H1 (cell line): ENCODE measurements at regions not wholly inside any gene's neighbourhood (a gene's known extent, or its start where the extent isn't known, plus 50 kb on each side); places are given as distances from the start of the nearest gene placed in this dataset.

Experiments used
- CTCF ChIA-PET: fragments of 300-600 bp; sonication (Branson Sonifier 250); formaldehyde crosslinking; loops from one replicate; lab custom pipeline; 2021; ENCODE audit not compliant: partially characterized antibody; lab: Charles Lee
- POLR2A ChIA-PET: fragments of 300-600 bp; sonication (Branson Sonifier 250); formaldehyde crosslinking; loops from one replicate; lab custom pipeline; 2021; ENCODE audit warnings: inconsistent platforms; ENCODE audit not compliant: partially characterized antibody; lab: Charles Lee
- DNase-seq, 2 experiments: peaks; one replicate each; pipeline versions ENCODE4 v3.0.0 to v3.0.0-alpha.2; 2010 to 2022; ENCODE audit warnings: low spot score in 2 of 2, low read depth in 1 of 2, mixed read lengths in 1 of 2
- FAIRE-seq: peaks from 2 replicates; lab custom pipeline; 2011; peaks lifted over from hg19 to GRCh38; lab: Jason Lieb, UNC
- H2AFZ ChIP-seq: 2 replicates; pipeline ENCODE4 v1.8.1; 2012; ENCODE audit warnings: low read length, inconsistent platforms
- H2AK5ac ChIP-seq: 2 replicates; pipeline ENCODE4 v1.6.1; 2013; ENCODE audit warnings: low read depth, low read length
- H2BK120ac ChIP-seq: replicated peaks from 2 replicates; pipeline ENCODE3; 2013; ENCODE audit warnings: low read depth, low read length, inconsistent platforms
- H2BK12ac ChIP-seq: 2 replicates; pipeline ENCODE4 v1.6.1; 2013; ENCODE audit warnings: low read depth, low read length
- H2BK15ac ChIP-seq: 2 replicates; pipeline ENCODE4 v1.6.1; 2013; ENCODE audit warnings: low read length
- H2BK20ac ChIP-seq: 2 replicates; pipeline ENCODE4 v1.6.1; 2013; ENCODE audit warnings: low read length
- H2BK5ac ChIP-seq: 2 replicates; pipeline ENCODE4 v1.6.1; 2013; ENCODE audit warnings: low read depth, low read length
- H3K14ac ChIP-seq: 2 replicates; pipeline ENCODE4 v1.6.1; 2013; ENCODE audit warnings: inconsistent platforms; ENCODE audit not compliant: insufficient read length
- H3K18ac ChIP-seq: 2 replicates; pipeline ENCODE4 v1.6.1; 2013; ENCODE audit warnings: low read length; ENCODE audit errors: extremely low read depth
- H3K23ac ChIP-seq: 2 replicates; pipeline ENCODE4 v1.6.1; 2013; ENCODE audit warnings: inconsistent platforms; ENCODE audit not compliant: insufficient read length
- H3K23me2 ChIP-seq: 2 replicates; pipeline ENCODE4 v1.6.1; 2013; ENCODE audit warnings: low read depth, low read length
- H3K27ac ChIP-seq: 2 replicates; pipeline ENCODE4 v1.6.1; 2011; ENCODE audit warnings: low read depth, low read length, inconsistent platforms
- H3K27me3 ChIP-seq, 4 experiments: replicated peaks in 1 of 4; 1 replicate in 1 of 4; 2 replicates in 3 of 4; pipeline versions ENCODE4 v1.6.1 to v1.8.1; 2011 to 2013; ENCODE audit warnings: low read length in 3 of 4, mild to moderate bottlenecking in 3 of 4, inconsistent platforms in 2 of 4, mixed read lengths in 2 of 4, moderate library complexity in 1 of 4; ENCODE audit not compliant: control insufficient read depth in 3 of 4, insufficient read depth in 3 of 4; ENCODE audit errors: extremely low read depth in 1 of 4
- H3K36me3 ChIP-seq, 4 experiments: 2 replicates each; pipeline versions ENCODE4 v1.6.1 to v1.8.1; 2011 to 2013; ENCODE audit warnings: mild to moderate bottlenecking in 4 of 4, low read length in 3 of 4, moderate library complexity in 2 of 4, control low read depth in 1 of 4, inconsistent platforms in 1 of 4; ENCODE audit not compliant: insufficient read depth in 4 of 4, control insufficient read depth in 2 of 4
- H3K4ac ChIP-seq: replicated peaks from 2 replicates; pipeline ENCODE3; 2013; ENCODE audit warnings: low read length, low read depth, mixed read lengths, inconsistent platforms; ENCODE audit not compliant: insufficient read length
- H3K4me1 ChIP-seq, 4 experiments: replicated peaks in 1 of 4; 1 replicate in 1 of 4; 2 replicates in 3 of 4; pipeline versions ENCODE4 v1.6.1 to v1.8.1; 2011 to 2013; ENCODE audit warnings: low read length in 3 of 4, inconsistent platforms in 2 of 4, mixed read lengths in 1 of 4; ENCODE audit not compliant: insufficient read depth in 4 of 4, control insufficient read depth in 3 of 4
- H3K4me2 ChIP-seq, 2 experiments: 2 replicates each; pipeline versions ENCODE4 v1.6.1 to v1.8.1; 2011 to 2013; ENCODE audit warnings: low read depth in 2 of 2, low read length in 2 of 2, control low read depth in 1 of 2, inconsistent platforms in 1 of 2, mild to moderate bottlenecking in 1 of 2; ENCODE audit not compliant: insufficient read depth in 1 of 2
- H3K4me3 ChIP-seq, 4 experiments: fragments of 200-600, 300-600 bp in 1 of 4; sonication (generic), shearing (Covaris generic), sonication (Bioruptor Twin) in 1 of 4; 2 replicates each; pipeline versions ENCODE4 v1.5.1 to v1.8.1; 2011 to 2016; ENCODE audit warnings: low read length in 4 of 4, low read depth in 3 of 4, control low read depth in 2 of 4, inconsistent platforms in 2 of 4, mild to moderate bottlenecking in 2 of 4, mixed read lengths in 1 of 4, moderate library complexity in 1 of 4; ENCODE audit not compliant: insufficient read depth in 2 of 4; ENCODE audit errors: extremely low read depth in 1 of 4
- H3K56ac ChIP-seq: replicated peaks from 2 replicates; pipeline ENCODE3; 2013; ENCODE audit warnings: low read depth, mild to moderate bottlenecking, mixed read lengths, low read length, inconsistent platforms; ENCODE audit not compliant: insufficient read length
- H3K79me1 ChIP-seq: 2 replicates; pipeline ENCODE4 v1.6.1; 2013; ENCODE audit warnings: low read depth, low read length, control low read depth
- H3K79me2 ChIP-seq, 2 experiments: 2 replicates each; pipeline versions ENCODE4 v1.6.1 to v1.8.1; 2012 to 2013; ENCODE audit warnings: low read length in 2 of 2, mild to moderate bottlenecking in 2 of 2, inconsistent platforms in 1 of 2; ENCODE audit not compliant: insufficient read depth in 2 of 2, control insufficient read depth in 1 of 2
- H3K9ac ChIP-seq, 4 experiments: replicated peaks in 1 of 4; 1 replicate in 1 of 4; 2 replicates in 3 of 4; pipeline versions ENCODE4 v1.6.1 to v1.8.1; 2011 to 2013; ENCODE audit warnings: low read depth in 3 of 4, low read length in 3 of 4, control low read depth in 2 of 4, mild to moderate bottlenecking in 2 of 4, moderate library complexity in 2 of 4, inconsistent platforms in 1 of 4; ENCODE audit errors: extremely low read depth in 1 of 4
- H3K9me3 ChIP-seq, 2 experiments: 2 replicates each; pipeline versions ENCODE4 v1.6.1 to v1.8.1; 2012 to 2013; ENCODE audit warnings: mild to moderate bottlenecking in 2 of 2, moderate library complexity in 2 of 2, control low read depth in 1 of 2, inconsistent platforms in 1 of 2, low read depth in 1 of 2, low read length in 1 of 2, mixed read lengths in 1 of 2; ENCODE audit not compliant: insufficient read depth in 2 of 2
- H4K20me1 ChIP-seq, 2 experiments: replicated peaks in 1 of 2; 2 replicates each; pipeline versions ENCODE3 to v1.8.1; 2011 to 2013; ENCODE audit warnings: inconsistent platforms in 2 of 2, low read length in 2 of 2, mild to moderate bottlenecking in 1 of 2; ENCODE audit not compliant: insufficient read depth in 2 of 2, control insufficient read depth in 1 of 2
- H4K5ac ChIP-seq: 2 replicates; pipeline ENCODE4 v1.6.1; 2013; ENCODE audit warnings: low read length, low read depth, mixed read lengths, inconsistent platforms; ENCODE audit not compliant: insufficient read length
- H4K8ac ChIP-seq: 2 replicates; pipeline ENCODE4 v1.8.0; 2013; ENCODE audit warnings: mild to moderate bottlenecking, moderate library complexity, low read length, inconsistent platforms; ENCODE audit not compliant: insufficient read depth; ENCODE audit errors: extremely low read depth
- H4K91ac ChIP-seq: replicated peaks from 2 replicates; pipeline ENCODE3; 2013; ENCODE audit warnings: low read length, mixed read lengths, inconsistent platforms; ENCODE audit not compliant: insufficient read length
- CEBPB ChIP-seq: IDR thresholded peaks from 2 replicates; pipeline ENCODE4 v1.6.1; 2012; ENCODE audit warnings: low read depth, low read length
- CHD2 ChIP-seq: IDR thresholded peaks from 2 replicates; pipeline ENCODE4 v1.6.1; 2012; ENCODE audit warnings: low read length, improper control_type of control experiment
- CTCF ChIP-seq, 3 experiments: IDR thresholded peaks; 1 replicate in 2 of 3; 2 replicates in 1 of 3; pipeline versions ENCODE4 v1.5.1 to v1.6.1; 2011; ENCODE audit warnings: low read length in 3 of 3, mild to moderate bottlenecking in 3 of 3, inconsistent platforms in 2 of 3, low read depth in 1 of 3, moderate library complexity in 1 of 3; ENCODE audit not compliant: insufficient read depth in 1 of 3; ENCODE audit errors: control extremely low read depth in 1 of 3
- EZH2 ChIP-seq: fragments of 200-600 bp; sonication (generic); IDR thresholded peaks from 2 replicates; pipeline ENCODE4 v1.7.1; 2012; ENCODE audit warnings: low read depth, mild to moderate bottlenecking, moderate library complexity, low read length, inconsistent platforms; ENCODE audit not compliant: severe bottlenecking
- HDAC6 ChIP-seq: IDR thresholded peaks from one replicate; pipeline ENCODE4 v1.7.1; 2012; ENCODE audit warnings: low read depth, mild to moderate bottlenecking, inconsistent platforms, low read length, moderate library complexity
- JUND ChIP-seq: IDR thresholded peaks from 2 replicates; pipeline ENCODE4 v1.6.1; 2011; ENCODE audit warnings: mild to moderate bottlenecking, improper control_type of control experiment, low read length
- MAX ChIP-seq: IDR thresholded peaks from 2 replicates; pipeline ENCODE4 v1.6.1; 2012; ENCODE audit warnings: inconsistent platforms
- PHF8 ChIP-seq: fragments of 200-600 bp; sonication (generic); conservative IDR thresholded peaks from 2 replicates; pipeline ENCODE4 v1.7.1; 2012; ENCODE audit warnings: low read depth, mild to moderate bottlenecking, inconsistent platforms, low read length, moderate library complexity
- SIX5 ChIP-seq: IDR thresholded peaks from 2 replicates; pipeline ENCODE4 v1.6.1; 2011; ENCODE audit warnings: mild to moderate bottlenecking, low read depth, low read length
- TBP ChIP-seq: IDR thresholded peaks from 2 replicates; pipeline ENCODE4 v1.6.1; 2011; ENCODE audit warnings: low read depth, low read length, improper control_type of control experiment
- TCF12 ChIP-seq: IDR thresholded peaks from 2 replicates; pipeline ENCODE4 v1.6.1; 2011; ENCODE audit warnings: low read depth, mild to moderate bottlenecking, low read length
- WGBS, 2 experiments: shearing (Covaris generic) in 1 of 2; methylation state at CpG; one replicate each; pipeline versions ENCODE4 v1.1.6 to v1.1.7; 2013 to 2015; ENCODE audit warnings: low lambda C conversion rate in 2 of 2, mixed read lengths in 2 of 2, inconsistent platforms in 1 of 2, low coverage in 1 of 2, missing lambda C conversion rate in 1 of 2; ENCODE audit not compliant: insufficient replicate concordance in 2 of 2, insufficient coverage in 1 of 2, insufficient read length in 1 of 2; ENCODE audit errors: extremely low coverage in 1 of 2, missing lambda C conversion rate in 1 of 2; 5-methylcytosine and 5-hydroxymethylcytosine counted together

- H3K4ac ChIP-seq: no peak overlapping the region
- H2BK5ac ChIP-seq: no peak overlapping the region
- H3K79me2 ChIP-seq: no peaks in the 10 kb centered on the region
- TF ChIP-seq HDAC6: no peak
- no peak for TF ChIP-seq CTCF (IDR thresholded peaks at IDR 0.05; ENCODE audit: control extremely low read depth in 1 of 3, insufficient read depth in 1 of 3, low read depth in 1 of 3, low read length in 3 of 3)
- TF ChIP-seq TBP: no peak
- no peak for TF ChIP-seq TCF12
- no peak for TF ChIP-seq JUND
- no peak for TF ChIP-seq MAX
- no peak for TF ChIP-seq CHD2
- no peak for TF ChIP-seq EZH2
- TF ChIP-seq CEBPB: no peak
- TF ChIP-seq SIX5: no peak
- no peak for TF ChIP-seq PHF8
- no peak overlapping the region for H4K91ac ChIP-seq
- CTCF ChIA-PET: no interaction called here
- H2BK120ac ChIP-seq: no peak overlapping the region
- H3K4me3 ChIP-seq: no peak overlapping the region
- no peaks in the 10 kb centered on the region for H3K36me3 ChIP-seq
- H3K23ac ChIP-seq: no peak overlapping the region
- H4K5ac ChIP-seq: no peak overlapping the region
- H2BK20ac ChIP-seq: no peak overlapping the region
- no peak overlapping the region for H2BK15ac ChIP-seq
- 88% methylated on average over 13 of the region's 13 CpGs; no CpG with 5 or more reads in 1 of the 2 experiments for WGBS, 2 experiments
- H3K4me1 ChIP-seq: no peaks in the 10 kb centered on the region
- H4K8ac ChIP-seq: no peak overlapping the region
- H3K27ac ChIP-seq: no peak overlapping the region
- no peak overlapping the region for H3K56ac ChIP-seq
- no peak overlapping the region for H3K4me2 ChIP-seq
- DNase-seq (no peak), FAIRE-seq (no peak)
- H3K23me2 ChIP-seq: no peaks in the 10 kb centered on the region
- H3K27me3 ChIP-seq: no peaks in the 10 kb centered on the region
- H2AK5ac ChIP-seq: no peak overlapping the region
- no peaks in the 10 kb centered on the region for H3K9me3 ChIP-seq
- no peaks in the 10 kb centered on the region for H3K79me1 ChIP-seq
- H2BK12ac ChIP-seq: no peak overlapping the region
- no peaks in the 10 kb centered on the region for H4K20me1 ChIP-seq
- no peak overlapping the region for H3K9ac ChIP-seq
- H3K18ac ChIP-seq: no peak overlapping the region
- no peak overlapping the region for H3K14ac ChIP-seq
- POLR2A ChIA-PET: no interaction called here
- no peak overlapping the region for H2AFZ ChIP-seq
Observed at GRCh38 chr6:1047981-1048541, 263.8 kb upstream of the FOXQ1 start.
